ENCODE measurements at regions not wholly inside any gene's neighbourhood (a gene's known extent, or its start where the extent isn't known, plus 50 kb on each side); places are given as distances from the start of the nearest gene placed in this dataset.

DNA sequence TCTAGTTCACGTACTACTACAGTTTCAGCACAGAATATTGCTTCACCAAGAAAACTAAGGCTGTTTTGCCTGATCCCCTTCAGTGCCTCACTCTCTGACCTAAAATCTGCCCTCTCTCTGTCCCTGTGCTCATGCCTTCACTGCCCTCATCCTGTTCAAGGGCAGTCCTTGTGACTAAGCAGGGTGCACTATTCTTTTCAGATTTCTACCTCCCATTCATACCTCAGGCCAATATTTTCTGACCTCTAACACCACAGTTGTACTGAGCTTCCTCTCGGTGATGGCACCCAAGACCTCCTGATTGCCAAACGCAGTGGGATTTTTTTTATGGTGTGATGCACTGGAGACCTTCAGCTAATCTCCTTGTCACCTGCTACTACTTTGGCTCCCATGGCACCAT is 57.7 kb upstream of the GADD45A start:
- TF ChIP-seq, protein P1, sequence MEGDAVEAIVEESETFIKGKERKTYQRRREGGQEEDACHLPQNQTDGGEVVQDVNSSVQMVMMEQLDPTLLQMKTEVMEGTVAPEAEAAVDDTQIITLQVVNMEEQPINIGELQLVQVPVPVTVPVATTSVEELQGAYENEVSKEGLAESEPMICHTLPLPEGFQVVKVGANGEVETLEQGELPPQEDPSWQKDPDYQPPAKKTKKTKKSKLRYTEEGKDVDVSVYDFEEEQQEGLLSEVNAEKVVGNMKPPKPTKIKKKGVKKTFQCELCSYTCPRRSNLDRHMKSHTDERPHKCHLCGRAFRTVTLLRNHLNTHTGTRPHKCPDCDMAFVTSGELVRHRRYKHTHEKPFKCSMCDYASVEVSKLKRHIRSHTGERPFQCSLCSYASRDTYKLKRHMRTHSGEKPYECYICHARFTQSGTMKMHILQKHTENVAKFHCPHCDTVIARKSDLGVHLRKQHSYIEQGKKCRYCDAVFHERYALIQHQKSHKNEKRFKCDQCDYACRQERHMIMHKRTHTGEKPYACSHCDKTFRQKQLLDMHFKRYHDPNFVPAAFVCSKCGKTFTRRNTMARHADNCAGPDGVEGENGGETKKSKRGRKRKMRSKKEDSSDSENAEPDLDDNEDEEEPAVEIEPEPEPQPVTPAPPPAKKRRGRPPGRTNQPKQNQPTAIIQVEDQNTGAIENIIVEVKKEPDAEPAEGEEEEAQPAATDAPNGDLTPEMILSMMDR (IDR thresholded peaks at IDR 0.05): no peak
- TF ChIP-seq POLR2A (IDR thresholded peaks at IDR 0.05) (no peak), POLR2AphosphoS5 (IDR thresholded peaks at IDR 0.05; ENCODE audit: insufficient read depth in 1 of 2, low read depth in 1 of 2) (no peak)
